Endothelial cell of umbilical vein (primary cell): ENCODE measurements at regions not wholly inside any gene's neighbourhood (a gene's known extent, or its start where the extent isn't known, plus 50 kb on each side); places are given as distances from the start of the nearest gene placed in this dataset.

Experiments used
- BruUV-seq: library from RNA; stranded (reverse); fragments of 400-500 nt; replicated peaks from 2 replicates; lab custom pipeline; 2021; lab: Mats Ljungman, UMichigan
- CTCF ChIA-PET: fragments of 300-600, 350-600 bp; sonication (Branson Sonifier 250); formaldehyde crosslinking; loops from one replicate; lab custom pipeline; 2021; ENCODE audit warnings: antibody characterized with exemption, inconsistent platforms; lab: Charles Lee
- POLR2A ChIA-PET: fragments of 300-600, 350-600 bp; sonication (Branson Sonifier 250); formaldehyde crosslinking; loops from one replicate; lab custom pipeline; 2021; ENCODE audit warnings: antibody characterized with exemption, inconsistent platforms; lab: Charles Lee
- DNase-seq: peaks from one replicate; pipeline ENCODE4 v3.0.0-alpha.2; 2011; ENCODE audit warnings: low read depth, low spot score
- FAIRE-seq: peaks from 2 replicates; lab custom pipeline; 2011; peaks lifted over from hg19 to GRCh38; lab: Jason Lieb, UNC
- H2AFZ ChIP-seq: 2 replicates; pipeline ENCODE4 v1.6.0; 2012; ENCODE audit warnings: low read depth, low read length, control low read depth, inconsistent platforms
- H3K27ac ChIP-seq: 2 replicates; pipeline ENCODE4 v1.5.1; 2011; ENCODE audit warnings: low read depth, mild to moderate bottlenecking, control low read depth, low read length, moderate library complexity; ENCODE audit not compliant: insufficient read depth
- H3K27me3 ChIP-seq, 2 experiments: 2 replicates each; pipeline versions ENCODE4 v1.6.0 to v1.6.1; 2011; ENCODE audit warnings: low read length in 2 of 2, mixed read lengths in 1 of 2; ENCODE audit not compliant: control insufficient read depth in 2 of 2, insufficient read depth in 2 of 2
- H3K36me3 ChIP-seq, 2 experiments: 2 replicates in 1 of 2; 3 replicates in 1 of 2; pipeline ENCODE4 v1.5.1; 2011; ENCODE audit warnings: low read length in 2 of 2, mild to moderate bottlenecking in 1 of 2, moderate library complexity in 1 of 2; ENCODE audit not compliant: control insufficient read depth in 2 of 2, insufficient read depth in 2 of 2; ENCODE audit errors: extremely low read depth in 1 of 2
- H3K4me1 ChIP-seq: 3 replicates; pipeline ENCODE4 v1.5.1; 2011; ENCODE audit warnings: mild to moderate bottlenecking, low read length; ENCODE audit not compliant: control insufficient read depth, insufficient read depth; ENCODE audit errors: extremely low read depth
- H3K4me2 ChIP-seq: 2 replicates; pipeline ENCODE4 v1.6.1; 2011; ENCODE audit warnings: low read length, control low read depth, mixed read lengths; ENCODE audit not compliant: insufficient read depth
- H3K4me3 ChIP-seq, 3 experiments: fragments of 200-600 bp in 1 of 3; sonication (generic), shearing (Covaris generic) in 1 of 3; replicated peaks in 1 of 3; 2 replicates each; pipeline ENCODE4 v1.5.1; 2011 to 2016; ENCODE audit warnings: control low read depth in 3 of 3, low read length in 3 of 3, mild to moderate bottlenecking in 2 of 3, inconsistent platforms in 1 of 3, low read depth in 1 of 3, moderate library complexity in 1 of 3; ENCODE audit not compliant: insufficient read depth in 1 of 3
- H3K79me2 ChIP-seq: 2 replicates; pipeline ENCODE4 v1.6.0; 2012; ENCODE audit warnings: low read length, inconsistent platforms; ENCODE audit not compliant: control insufficient read depth, insufficient read depth
- H3K9ac ChIP-seq: replicated peaks from 2 replicates; pipeline ENCODE3; 2011; ENCODE audit warnings: low read length, control low read depth; ENCODE audit not compliant: insufficient read depth; ENCODE audit errors: extremely low read depth
- H3K9me1 ChIP-seq: replicated peaks from 3 replicates; pipeline ENCODE4 v1.6.0; 2011; ENCODE audit warnings: mild to moderate bottlenecking, low read length; ENCODE audit not compliant: control insufficient read depth, insufficient read depth; ENCODE audit errors: extremely low read depth
- H3K9me3 ChIP-seq: replicated peaks from 2 replicates; pipeline ENCODE4 v1.5.1; 2012; ENCODE audit warnings: low read length, inconsistent platforms; ENCODE audit not compliant: control insufficient read depth, insufficient read depth
- H4K20me1 ChIP-seq: replicated peaks from 2 replicates; pipeline ENCODE3; 2011; ENCODE audit warnings: mild to moderate bottlenecking, low read length; ENCODE audit not compliant: control insufficient read depth, insufficient read depth; ENCODE audit errors: extremely low read depth
- EZH2 ChIP-seq: IDR thresholded peaks from 2 replicates; pipeline ENCODE4 v1.6.1; 2012; ENCODE audit warnings: borderline replicate concordance, low read depth, mild to moderate bottlenecking, moderate library complexity, low read length, inconsistent platforms; ENCODE audit not compliant: severe bottlenecking
- FOS ChIP-seq: IDR thresholded peaks from 2 replicates; pipeline ENCODE4 v1.6.1; 2011; ENCODE audit warnings: mild to moderate bottlenecking, low read length, moderate library complexity, borderline replicate concordance; ENCODE audit not compliant: insufficient read depth
- GATA2 ChIP-seq: IDR thresholded peaks from 2 replicates; pipeline ENCODE4 v1.7.0; 2011; ENCODE audit warnings: low read depth, mild to moderate bottlenecking, moderate library complexity, mixed read lengths, low read length; ENCODE audit not compliant: insufficient read length, insufficient read depth
- JUN ChIP-seq: IDR thresholded peaks from 2 replicates; pipeline ENCODE4 v1.6.1; 2011; ENCODE audit warnings: borderline replicate concordance, low read depth; ENCODE audit not compliant: insufficient read length, insufficient read depth
- MAX ChIP-seq: IDR thresholded peaks from 2 replicates; pipeline ENCODE4 v1.6.1; 2011; ENCODE audit not compliant: insufficient read depth, insufficient read length
- MYC ChIP-seq: IDR thresholded peaks from one replicate; pipeline ENCODE4 v1.6.1; 2011; ENCODE audit warnings: mild to moderate bottlenecking, low read depth, low read length
- POLR2A ChIP-seq: IDR thresholded peaks from 2 replicates; pipeline ENCODE4 v1.6.1; 2012; ENCODE audit warnings: low read depth, mild to moderate bottlenecking, control low read depth, low read length
- POLR2AphosphoS5 ChIP-seq: IDR thresholded peaks from 2 replicates; pipeline ENCODE4 v1.6.1; 2012; ENCODE audit warnings: low read depth, mild to moderate bottlenecking, control low read depth, low read length, moderate library complexity; ENCODE audit not compliant: insufficient read depth
- dilution Hi-C: fragments of 300-500 bp; cut with MboI; formaldehyde crosslinking; loops from one replicate; pipeline ENCODE4 v1.15.0; 2019; ENCODE audit warnings: low sequenced_read_pairs; ENCODE audit not compliant: extremely low pct_ligation_motif_present
- intact Hi-C: fragments of 100-400 bp; cut with micrococcal nuclease; formaldehyde crosslinking; loops from one replicate; pipeline ENCODE4 v1.10.0; 2022
- TF ChIP-seq, protein P1 (sequence below), 2 donors: IDR thresholded peaks; 1 replicate in 1 of 2; 2 replicates in 1 of 2; pipeline ENCODE4 v1.5.1; 2011; ENCODE audit warnings: low read length in 2 of 2, mild to moderate bottlenecking in 2 of 2, moderate library complexity in 2 of 2, control low read depth in 1 of 2, inconsistent platforms in 1 of 2, low read depth in 1 of 2; ENCODE audit not compliant: insufficient read depth in 1 of 2; ENCODE audit errors: extremely low read depth in 1 of 2

GRCh38 chr16:48740964-48741363 is 131.0 kb upstream of the N4BP1 start:
- BruUV-seq: no TSS peak
- no peak for TF ChIP-seq POLR2AphosphoS5
- no peak for TF ChIP-seq POLR2A
- TF ChIP-seq, protein P1, sequence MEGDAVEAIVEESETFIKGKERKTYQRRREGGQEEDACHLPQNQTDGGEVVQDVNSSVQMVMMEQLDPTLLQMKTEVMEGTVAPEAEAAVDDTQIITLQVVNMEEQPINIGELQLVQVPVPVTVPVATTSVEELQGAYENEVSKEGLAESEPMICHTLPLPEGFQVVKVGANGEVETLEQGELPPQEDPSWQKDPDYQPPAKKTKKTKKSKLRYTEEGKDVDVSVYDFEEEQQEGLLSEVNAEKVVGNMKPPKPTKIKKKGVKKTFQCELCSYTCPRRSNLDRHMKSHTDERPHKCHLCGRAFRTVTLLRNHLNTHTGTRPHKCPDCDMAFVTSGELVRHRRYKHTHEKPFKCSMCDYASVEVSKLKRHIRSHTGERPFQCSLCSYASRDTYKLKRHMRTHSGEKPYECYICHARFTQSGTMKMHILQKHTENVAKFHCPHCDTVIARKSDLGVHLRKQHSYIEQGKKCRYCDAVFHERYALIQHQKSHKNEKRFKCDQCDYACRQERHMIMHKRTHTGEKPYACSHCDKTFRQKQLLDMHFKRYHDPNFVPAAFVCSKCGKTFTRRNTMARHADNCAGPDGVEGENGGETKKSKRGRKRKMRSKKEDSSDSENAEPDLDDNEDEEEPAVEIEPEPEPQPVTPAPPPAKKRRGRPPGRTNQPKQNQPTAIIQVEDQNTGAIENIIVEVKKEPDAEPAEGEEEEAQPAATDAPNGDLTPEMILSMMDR (IDR thresholded peaks at IDR 0.05; ENCODE audit: extremely low read depth in 1 of 2, insufficient read depth in 1 of 2, low read depth in 1 of 2, low read length in 2 of 2): no peak
- TF ChIP-seq MYC: no peak
- TF ChIP-seq FOS: no peak
- no peak for TF ChIP-seq JUN
- TF ChIP-seq EZH2: no peak
- no peak for TF ChIP-seq GATA2
- TF ChIP-seq MAX: no peak
- Histone ChIP-seq H3K4me2 (no peak overlapping the region), H3K27ac (no peak overlapping the region), H3K27me3 (no peaks in the 10 kb centered on the region), H3K4me1 (no peaks in the 10 kb centered on the region), H3K9me1 (no peaks in the 10 kb centered on the region), H3K36me3 (no peaks in the 10 kb centered on the region), H3K4me3 (no peak overlapping the region), H4K20me1 (no peaks in the 10 kb centered on the region), H3K79me2 (no peaks in the 10 kb centered on the region), H3K9me3 (peaks cover 4% of the 10 kb centered on the region), H2AFZ (no peak overlapping the region), H3K9ac (no peak overlapping the region)
- no peak for DNase-seq
- ChIA-PET POLR2A (no interaction called here), CTCF (no interaction called here)
- intact Hi-C loops: no loop called here
- no peak for FAIRE-seq
- dilution Hi-C loops: no loop called here
